HUES6 (cell line): ENCODE measurements at regions not wholly inside any gene's neighbourhood (a gene's known extent, or its start where the extent isn't known, plus 50 kb on each side); places are given as distances from the start of the nearest gene placed in this dataset.

Experiments used
- H3K27ac ChIP-seq: 2 replicates; pipeline ENCODE4 v1.7.0; 2013; ENCODE audit warnings: low read depth, mild to moderate bottlenecking, low read length, inconsistent platforms
- H3K27me3 ChIP-seq: 2 replicates; pipeline ENCODE4 v1.6.1; 2013; ENCODE audit warnings: low read length; ENCODE audit not compliant: control insufficient read depth, insufficient read depth
- H3K36me3 ChIP-seq: 2 replicates; pipeline ENCODE4 v1.6.1; 2013; ENCODE audit warnings: low read length; ENCODE audit not compliant: control insufficient read depth, insufficient read depth
- H3K4me1 ChIP-seq: 2 replicates; pipeline ENCODE4 v1.6.1; 2013; ENCODE audit warnings: low read length; ENCODE audit not compliant: control insufficient read depth, insufficient read depth
- H3K4me3 ChIP-seq: 2 replicates; pipeline ENCODE4 v1.5.1; 2013; ENCODE audit warnings: low read depth, low read length
- H3K9ac ChIP-seq: one replicate; pipeline ENCODE4 v1.6.1; 2013; ENCODE audit warnings: mild to moderate bottlenecking, low read length
- H3K9me3 ChIP-seq: 2 replicates; pipeline ENCODE4 v1.6.1; 2013; ENCODE audit warnings: low read depth, low read length; ENCODE audit not compliant: control insufficient read depth, insufficient read depth

GRCh38 chr10:78898341-78899097 is 170.2 kb upstream of the ZMIZ1 start:
- Histone ChIP-seq H3K27ac (no peak overlapping the region), H3K9ac (no peak overlapping the region), H3K9me3 (no peaks in the 10 kb centered on the region), H3K4me3 (no peak overlapping the region), H3K27me3 (no peaks in the 10 kb centered on the region), H3K4me1 (peaks cover 20% of the 10 kb centered on the region), H3K36me3 (no peaks in the 10 kb centered on the region)

DNA sequence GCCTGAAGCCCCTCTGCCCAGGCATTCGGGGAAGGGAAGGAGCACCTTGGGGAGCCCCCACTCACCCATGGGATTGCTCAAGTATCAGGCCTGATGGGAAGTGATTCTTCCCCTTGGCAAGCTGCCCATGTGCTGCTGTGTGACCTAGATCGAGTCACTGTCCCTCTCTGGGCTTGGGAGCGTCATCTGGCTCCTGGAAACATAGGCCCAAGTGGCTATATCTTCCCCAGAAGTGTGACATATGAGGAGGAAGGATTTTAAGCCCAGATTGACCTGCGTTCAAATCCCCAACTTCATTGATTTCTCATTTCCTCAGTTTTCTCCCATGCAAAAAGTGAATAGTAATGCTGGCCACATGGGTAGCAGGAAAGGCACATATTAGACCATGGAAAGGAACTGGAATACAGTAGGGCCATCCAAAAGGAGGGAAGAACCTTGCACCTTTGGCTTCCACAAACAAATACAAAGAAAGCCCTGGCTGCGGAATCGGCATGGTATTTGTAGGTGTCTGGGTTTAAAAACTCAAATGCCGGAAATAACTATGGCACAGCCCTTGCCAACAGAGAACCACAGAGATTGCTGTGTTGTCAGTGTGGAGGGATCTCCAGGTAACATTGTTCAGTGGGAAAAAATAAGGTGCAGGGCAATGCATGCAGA is 169.5 kb upstream of the ZMIZ1 start:
- Histone ChIP-seq H3K36me3 (no peaks in the 10 kb centered on the region), H3K9ac (no peak overlapping the region), H3K9me3 (no peaks in the 10 kb centered on the region), H3K27ac (no peak overlapping the region), H3K27me3 (no peaks in the 10 kb centered on the region), H3K4me1 (peaks cover 19% of the 10 kb centered on the region), H3K4me3 (no peak overlapping the region)

- Histone ChIP-seq H3K4me1 (peaks cover 11% of the 10 kb centered on the region; the same call in 1 of the 2 replicates), H3K9me3 (no peaks in the 10 kb centered on the region), H3K27ac (no peak overlapping the region), H3K9ac (no peak overlapping the region), H3K4me3 (no peak overlapping the region), H3K36me3 (no peaks in the 10 kb centered on the region), H3K27me3 (no peaks in the 10 kb centered on the region)
These were observed 168.6 kb upstream of the ZMIZ1 start for GRCh38 chr10:78899996-78900714.

DNA sequence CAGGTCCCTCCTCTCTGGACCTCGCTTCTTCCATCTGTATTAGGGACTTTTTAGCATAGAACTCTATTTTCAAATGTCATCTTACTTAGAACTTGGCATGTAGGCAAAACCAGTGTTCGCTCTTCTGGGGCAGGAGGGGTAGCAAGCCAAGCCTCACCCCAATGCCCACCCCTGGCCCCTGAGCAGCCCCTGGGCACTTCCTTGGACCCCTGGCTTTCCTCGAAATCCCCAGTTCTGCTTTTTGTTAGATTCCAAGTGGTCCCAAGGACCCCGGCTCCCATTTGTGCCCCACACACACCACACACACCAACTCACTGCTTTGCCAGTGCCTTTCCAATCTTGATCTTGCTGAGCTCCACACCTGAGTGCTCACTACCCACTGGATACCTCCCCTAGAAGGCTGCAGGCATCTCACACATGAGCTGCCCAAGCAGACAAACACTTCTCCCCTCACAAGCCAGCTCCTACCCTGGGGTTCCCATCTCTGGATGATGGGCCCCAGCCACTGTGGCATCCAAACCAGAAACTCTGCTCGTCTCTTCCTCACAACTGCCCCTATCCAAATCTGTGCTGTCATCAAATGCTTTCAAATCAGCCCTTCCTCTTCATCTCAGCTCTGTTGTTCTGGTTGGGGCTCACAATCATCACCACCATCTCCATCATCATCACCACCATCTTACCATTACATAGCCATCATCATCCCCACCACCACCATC is 167.9 kb upstream of the ZMIZ1 start:
- Histone ChIP-seq H3K4me3 (no peak overlapping the region), H3K36me3 (no peaks in the 10 kb centered on the region), H3K27ac (no peak overlapping the region), H3K9ac (no peak overlapping the region), H3K27me3 (no peaks in the 10 kb centered on the region), H3K9me3 (no peaks in the 10 kb centered on the region), H3K4me1 (peaks cover 10% of the 10 kb centered on the region; the same call in 1 of the 2 replicates)

DNA sequence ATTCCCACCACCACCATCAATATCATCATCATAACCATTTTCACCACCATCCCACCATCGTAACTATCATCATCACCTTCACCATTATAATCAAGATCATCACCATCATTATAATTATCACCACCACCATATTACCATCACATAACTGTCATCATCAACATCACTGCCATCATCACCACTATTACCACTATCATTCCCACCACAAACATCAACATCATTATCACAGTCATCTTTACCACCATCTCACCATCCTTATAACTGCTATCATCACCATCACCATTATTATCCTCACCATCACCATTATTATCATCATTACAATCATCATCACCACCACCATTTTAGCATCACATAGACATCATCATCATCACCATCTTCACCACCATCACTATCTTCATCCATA is 167.1 kb upstream of the ZMIZ1 start:
- H3K27me3 ChIP-seq = no peaks in the 10 kb centered on the region
- H3K9me3 ChIP-seq = no peaks in the 10 kb centered on the region
- H3K4me1 ChIP-seq = 0 out of 2 replicates have a peak, but pooled peaks cover 5% of the 10 kb centered on the region
- H3K27ac ChIP-seq = no peak overlapping the region
- H3K9ac ChIP-seq = no peak overlapping the region
- H3K4me3 ChIP-seq = no peak overlapping the region
- no peaks in the 10 kb centered on the region for H3K36me3 ChIP-seq

DNA sequence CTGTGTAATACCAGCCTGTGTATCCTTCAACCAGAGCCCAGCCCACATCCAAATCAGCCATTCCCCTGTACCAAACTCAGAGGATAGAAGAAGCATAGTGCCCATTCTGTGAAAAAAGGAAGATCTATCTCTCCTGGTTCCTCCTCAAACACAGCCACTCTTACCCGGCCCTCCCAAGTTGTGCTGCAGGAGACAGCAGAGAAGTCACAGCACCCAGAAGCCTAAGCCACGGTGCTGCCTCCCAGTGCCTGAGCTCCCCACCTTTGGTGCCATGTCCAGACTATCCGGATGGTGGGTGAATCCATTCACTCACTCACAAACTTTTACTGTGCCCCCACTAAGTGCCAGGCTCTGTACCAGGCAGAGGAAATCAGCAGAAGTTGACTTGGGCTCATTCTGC is 166.0 kb upstream of the ZMIZ1 start:
- no peak overlapping the region for H3K4me3 ChIP-seq
- H3K36me3 ChIP-seq = no peaks in the 10 kb centered on the region
- no peaks in the 10 kb centered on the region for H3K9me3 ChIP-seq
- H3K9ac ChIP-seq = no peak overlapping the region
- H3K27ac ChIP-seq = no peak overlapping the region
- H3K4me1 ChIP-seq = 0 out of 2 replicates have a peak, but pooled peaks cover 5% of the 10 kb centered on the region
- H3K27me3 ChIP-seq = no peaks in the 10 kb centered on the region

- Histone ChIP-seq H3K9ac (no peak overlapping the region), H3K9me3 (no peaks in the 10 kb centered on the region), H3K27ac (no peak overlapping the region), H3K4me3 (no peak overlapping the region), H3K36me3 (no peaks in the 10 kb centered on the region), H3K27me3 (no peaks in the 10 kb centered on the region), H3K4me1 (0 out of 2 replicates have a peak, but pooled peaks cover 5% of the 10 kb centered on the region)
These were observed 165.3 kb upstream of the ZMIZ1 start for GRCh38 chr10:78903341-78903940.

DNA sequence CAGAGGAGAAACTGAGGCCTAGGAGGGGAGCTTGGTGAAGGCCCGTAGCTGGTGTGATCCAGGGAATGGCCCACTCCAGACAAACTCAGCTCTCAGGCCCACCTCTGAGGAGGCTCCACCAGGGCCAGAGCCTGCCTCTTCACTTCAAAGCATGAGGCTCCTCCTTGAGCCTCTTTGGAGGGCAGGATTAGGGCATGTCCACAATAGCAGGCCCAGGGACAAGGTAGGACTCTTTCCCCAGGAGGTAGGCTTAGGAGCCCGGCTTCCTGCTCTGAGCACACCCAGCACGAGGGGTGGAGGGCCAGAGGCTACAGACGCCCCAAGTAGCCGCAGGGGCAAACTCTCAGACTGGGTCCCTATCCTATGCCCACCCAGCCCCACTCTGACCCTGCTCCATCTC is 164.6 kb upstream of the ZMIZ1 start:
- 0 out of 2 replicates have a peak, but pooled peaks cover 5% of the 10 kb centered on the region for H3K4me1 ChIP-seq
- no peaks in the 10 kb centered on the region for H3K36me3 ChIP-seq
- H3K27ac ChIP-seq = no peak overlapping the region

DNA sequence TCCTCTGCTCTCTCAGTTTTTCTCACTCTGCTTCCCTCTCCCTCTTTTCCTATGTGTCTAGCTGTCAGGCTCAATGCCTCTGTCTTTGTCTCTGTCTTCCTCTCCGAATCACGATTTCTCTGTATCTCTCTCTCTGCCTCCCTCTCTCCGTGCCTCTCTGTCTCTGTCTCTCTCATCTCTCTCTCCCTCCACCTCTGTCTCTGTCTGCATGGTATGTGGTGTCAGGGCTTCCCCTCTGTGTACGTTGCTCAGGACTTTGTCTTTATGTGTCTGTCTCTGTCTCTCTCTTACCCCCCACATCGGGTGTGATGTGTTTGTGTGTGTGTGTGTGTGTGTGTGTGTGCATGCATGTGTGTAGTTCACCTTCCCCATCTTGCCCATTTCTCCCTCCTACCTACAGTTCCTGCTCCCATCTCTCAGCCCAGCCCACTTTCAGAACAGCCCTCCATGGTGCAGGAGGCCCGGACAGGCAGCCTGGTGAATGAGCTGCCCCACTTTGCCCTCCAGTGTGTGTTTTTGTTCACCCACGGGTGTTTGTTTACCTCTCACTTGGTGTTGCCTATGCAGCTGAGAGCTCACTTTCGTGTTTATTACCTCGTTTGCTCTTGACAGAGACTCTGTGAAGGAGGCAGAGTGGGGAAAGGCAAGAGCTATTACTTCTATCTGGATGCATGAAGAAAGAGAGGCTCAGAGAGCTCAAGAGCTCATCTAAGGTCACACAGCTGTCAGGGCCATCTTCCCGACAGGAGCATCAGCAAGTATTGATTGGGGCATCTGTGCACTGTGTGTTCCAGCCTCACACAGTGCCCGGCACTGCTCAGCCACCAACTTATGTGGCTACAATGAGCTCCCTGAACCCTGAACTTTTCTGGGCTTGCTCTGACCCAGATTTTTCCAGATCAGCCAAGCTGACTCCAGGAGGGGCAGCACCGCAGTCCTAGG is 163.5 kb upstream of the ZMIZ1 start:
- Histone ChIP-seq H3K9ac (no peak overlapping the region), H3K27me3 (no peaks in the 10 kb centered on the region), H3K9me3 (no peaks in the 10 kb centered on the region), H3K4me3 (no peak overlapping the region), H3K36me3 (no peaks in the 10 kb centered on the region), H3K4me1 (0 out of 2 replicates have a peak, but pooled peaks cover 5% of the 10 kb centered on the region), H3K27ac (no peak overlapping the region)

More for the DNA sequence above, 164.6 kb upstream of the ZMIZ1 start:
- no peaks in the 10 kb centered on the region for H3K9me3 ChIP-seq
- H3K27me3 ChIP-seq = no peaks in the 10 kb centered on the region
- no peak overlapping the region for H3K9ac ChIP-seq
- no peak overlapping the region for H3K4me3 ChIP-seq

GRCh38 chr10:78905957-78906308 is 162.8 kb upstream of the ZMIZ1 start:
- H3K4me1 ChIP-seq = 0 out of 2 replicates have a peak, but pooled peaks cover 5% of the 10 kb centered on the region
- no peaks in the 10 kb centered on the region; the same call in 1 of the 2 replicates for H3K27me3 ChIP-seq
- H3K4me3 ChIP-seq = no peak overlapping the region
- H3K36me3 ChIP-seq = no peaks in the 10 kb centered on the region
- no peak overlapping the region for H3K9ac ChIP-seq
- H3K9me3 ChIP-seq = no peaks in the 10 kb centered on the region
- no peak overlapping the region for H3K27ac ChIP-seq
